MCF 10A (cell line): ENCODE measurements at regions not wholly inside any gene's neighbourhood (a gene's known extent, or its start where the extent isn't known, plus 50 kb on each side); places are given as distances from the start of the nearest gene placed in this dataset.

Experiments
- BruUV-seq: library from RNA; stranded (reverse); fragments of 400-500 nt; replicated peaks from 2 replicates; lab custom pipeline; 2021; lab: Mats Ljungman, UMichigan
- CTCF ChIA-PET: fragments of 300-600 bp; sonication (Branson Sonifier 250); formaldehyde crosslinking; extraction: SDS; loops from one replicate; lab custom pipeline; 2021; ENCODE audit warnings: antibody characterized with exemption, inconsistent platforms; lab: Yijun Ruan, JAX
- POLR2A ChIA-PET: fragments of 300-600, 350-650 bp; sonication (Branson Sonifier 250); formaldehyde crosslinking; extraction: SDS; loops from one replicate; lab custom pipeline; 2020; ENCODE audit warnings: antibody characterized with exemption, inconsistent platforms; lab: Yijun Ruan, JAX
- DNase-seq: peaks from one replicate; pipeline ENCODE4 v3.0.0-alpha.2; 2018; ENCODE audit not compliant: unreplicated experiment
- H3K27ac Mint-ChIP-seq: one replicate; pipeline ENCODE4 v1.8.0; 2022; ENCODE audit warnings: mild to moderate bottlenecking, low read depth, mixed read lengths; ENCODE audit not compliant: unreplicated experiment
- H3K27me3 Mint-ChIP-seq: one replicate; pipeline ENCODE4 v1.8.0; 2022; ENCODE audit warnings: mixed read lengths; ENCODE audit not compliant: insufficient read depth, unreplicated experiment
- H3K36me3 Mint-ChIP-seq: one replicate; pipeline ENCODE4 v1.8.0; 2022; ENCODE audit warnings: mild to moderate bottlenecking, moderate library complexity, mixed read lengths; ENCODE audit not compliant: insufficient read depth, unreplicated experiment
- H3K4me1 Mint-ChIP-seq: one replicate; pipeline ENCODE4 v1.8.0; 2022; ENCODE audit warnings: mixed read lengths; ENCODE audit not compliant: insufficient read depth, unreplicated experiment
- H3K4me3 Mint-ChIP-seq: one replicate; pipeline ENCODE4 v1.8.0; 2022; ENCODE audit warnings: mild to moderate bottlenecking, moderate library complexity, mixed read lengths; ENCODE audit not compliant: unreplicated experiment
- H3K9me3 Mint-ChIP-seq: one replicate; pipeline ENCODE4 v1.8.0; 2022; ENCODE audit warnings: mixed read lengths; ENCODE audit not compliant: unreplicated experiment
- intact Hi-C: fragments of 100-400 bp; cut with micrococcal nuclease; formaldehyde crosslinking; loops from 2 replicates; pipeline ENCODE4 v1.14.1; 2022
- TF ChIP-seq, protein P1 (sequence below): fragments of 200-600 bp; IDR thresholded peaks from one replicate; pipeline ENCODE4 v1.8.0; 2022; ENCODE audit warnings: antibody characterized with exemption, mild to moderate bottlenecking; ENCODE audit not compliant: unreplicated experiment

GRCh38 chr5:102599289-102599688 lies 100.5 kb upstream of the SLCO6A1 start:
- no peaks in the 10 kb centered on the region for H3K36me3 Mint-ChIP-seq
- BruUV-seq: no TSS peak
- TF ChIP-seq, protein P1, sequence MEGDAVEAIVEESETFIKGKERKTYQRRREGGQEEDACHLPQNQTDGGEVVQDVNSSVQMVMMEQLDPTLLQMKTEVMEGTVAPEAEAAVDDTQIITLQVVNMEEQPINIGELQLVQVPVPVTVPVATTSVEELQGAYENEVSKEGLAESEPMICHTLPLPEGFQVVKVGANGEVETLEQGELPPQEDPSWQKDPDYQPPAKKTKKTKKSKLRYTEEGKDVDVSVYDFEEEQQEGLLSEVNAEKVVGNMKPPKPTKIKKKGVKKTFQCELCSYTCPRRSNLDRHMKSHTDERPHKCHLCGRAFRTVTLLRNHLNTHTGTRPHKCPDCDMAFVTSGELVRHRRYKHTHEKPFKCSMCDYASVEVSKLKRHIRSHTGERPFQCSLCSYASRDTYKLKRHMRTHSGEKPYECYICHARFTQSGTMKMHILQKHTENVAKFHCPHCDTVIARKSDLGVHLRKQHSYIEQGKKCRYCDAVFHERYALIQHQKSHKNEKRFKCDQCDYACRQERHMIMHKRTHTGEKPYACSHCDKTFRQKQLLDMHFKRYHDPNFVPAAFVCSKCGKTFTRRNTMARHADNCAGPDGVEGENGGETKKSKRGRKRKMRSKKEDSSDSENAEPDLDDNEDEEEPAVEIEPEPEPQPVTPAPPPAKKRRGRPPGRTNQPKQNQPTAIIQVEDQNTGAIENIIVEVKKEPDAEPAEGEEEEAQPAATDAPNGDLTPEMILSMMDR: no peak
- H3K27me3 Mint-ChIP-seq: no peaks in the 10 kb centered on the region
- H3K4me3 Mint-ChIP-seq: no peak overlapping the region
- peaks cover 11% of the 10 kb centered on the region for H3K4me1 Mint-ChIP-seq
- H3K9me3 Mint-ChIP-seq: peaks cover under 1% of the 10 kb centered on the region
- intact Hi-C loops: no loop called here
- CTCF ChIA-PET: no interaction called here
- POLR2A ChIA-PET: no interaction called here
- DNase-seq: no peak
- H3K27ac Mint-ChIP-seq: no peak overlapping the region

GRCh38 chr5:102600964-102601363 lies 102.2 kb upstream of the SLCO6A1 start:
- ChIA-PET POLR2A (no interaction called here), CTCF (no interaction called here)
- no TSS peak for BruUV-seq
- intact Hi-C loops: no loop called here
- H3K27me3 Mint-ChIP-seq: no peaks in the 10 kb centered on the region
- peaks cover 11% of the 10 kb centered on the region for H3K4me1 Mint-ChIP-seq
- H3K4me3 Mint-ChIP-seq: no peak overlapping the region
- H3K36me3 Mint-ChIP-seq: no peaks in the 10 kb centered on the region
- TF ChIP-seq, protein P1: no peak
- DNase-seq: peak; percentile 61
- H3K9me3 Mint-ChIP-seq: no peaks in the 10 kb centered on the region
- no peak overlapping the region for H3K27ac Mint-ChIP-seq

- Mint-ChIP-seq H3K4me1 (peaks cover 11% of the 10 kb centered on the region), H3K27ac (no peak overlapping the region), H3K27me3 (no peaks in the 10 kb centered on the region), H3K9me3 (no peaks in the 10 kb centered on the region), H3K36me3 (no peaks in the 10 kb centered on the region), H3K4me3 (no peak overlapping the region)
- CTCF ChIA-PET: interaction anchor here (0.8 kb wide), 1 partner anchor 251 kb away, joined by 3 read pairs; no protein-coding TSS in a partner anchor
- TF ChIP-seq, protein P1: no peak
- DNase-seq: no peak
- POLR2A ChIA-PET: no interaction called here
- intact Hi-C loops: no loop called here
- no TSS peak for BruUV-seq
Observed at GRCh38 chr5:102603670-102604069, 104.9 kb upstream of the SLCO6A1 start.

DNA sequence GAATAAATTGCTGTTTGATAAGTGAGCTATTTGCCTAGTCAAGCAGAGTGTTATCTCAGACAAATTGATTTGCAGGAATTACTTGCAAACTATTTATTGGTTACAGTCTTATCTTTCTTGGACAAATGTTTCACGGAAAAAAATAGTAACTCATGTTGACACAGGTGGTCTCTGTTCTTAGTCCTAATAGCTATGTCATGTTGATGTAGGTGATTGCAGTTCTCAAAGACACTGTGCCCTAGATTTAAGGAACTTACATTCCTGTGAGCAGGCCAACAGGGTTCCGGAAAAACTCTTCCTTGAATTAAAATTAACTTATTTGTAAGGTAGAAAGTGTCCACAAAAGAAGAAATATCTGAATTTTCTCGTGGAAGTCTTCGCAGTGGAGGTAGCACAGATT lies 109.6 kb upstream of the SLCO6A1 start:
- no peak overlapping the region for H3K27ac Mint-ChIP-seq
- no peaks in the 10 kb centered on the region for H3K4me1 Mint-ChIP-seq
- no peak overlapping the region for H3K4me3 Mint-ChIP-seq
- CTCF ChIA-PET: no interaction called here
- H3K9me3 Mint-ChIP-seq: no peaks in the 10 kb centered on the region
- POLR2A ChIA-PET: no interaction called here
- TF ChIP-seq, protein P1: no peak
- peaks cover 26% of the 10 kb centered on the region for H3K27me3 Mint-ChIP-seq
- H3K36me3 Mint-ChIP-seq: no peaks in the 10 kb centered on the region
- BruUV-seq: no TSS peak
- DNase-seq: no peak
- intact Hi-C loops: no loop called here
